ENCODE measurements at regions not wholly inside any gene's neighbourhood (a gene's known extent, or its start where the extent isn't known, plus 50 kb on each side); places are given as distances from the start of the nearest gene placed in this dataset.
"Not testable (repeated sequence)": the region's sequence is repeated elsewhere in the genome, so short reads cannot be mapped to it uniquely, and the experiment has no call there.

DNA sequence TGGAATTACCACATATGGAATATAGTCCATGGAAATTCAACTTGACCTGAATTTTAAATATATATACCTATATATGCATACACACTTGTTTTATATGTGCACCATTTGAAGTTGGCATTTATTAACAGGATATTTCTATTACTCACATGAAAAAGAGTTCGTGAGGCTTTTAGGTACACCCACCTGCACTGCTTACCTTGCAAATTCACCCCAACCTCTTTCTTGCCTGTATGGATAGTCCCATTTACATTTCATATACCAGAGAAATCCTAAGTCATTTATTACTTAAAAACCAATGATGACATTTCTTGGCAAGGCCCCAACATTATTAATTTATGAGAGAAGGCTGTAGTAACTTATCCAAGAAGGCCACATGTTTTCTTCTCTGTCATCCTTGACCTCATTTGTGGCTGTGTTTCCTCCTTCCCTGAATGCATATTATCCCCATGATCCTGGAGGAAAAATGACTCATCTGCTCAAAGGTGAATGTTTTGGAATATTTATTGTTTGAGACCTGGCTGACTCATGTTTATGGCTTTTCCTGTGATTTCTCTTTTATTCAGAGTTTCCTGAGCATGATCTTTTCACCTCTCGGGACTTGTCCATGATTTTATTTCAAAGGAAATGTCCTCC lies 62.2 kb upstream of the FAM241A start:
- DNase-seq (ENCODE audit: low spot score), result peak; percentile 98

GRCh38 chr4:112083587-112084347 lies 61.5 kb upstream of the FAM241A start:
- peak; percentile 25 for DNase-seq (ENCODE audit: low spot score)

GRCh38 chr4:112085156-112086035 lies 59.9 kb upstream of the FAM241A start:
- no peak for DNase-seq (ENCODE audit: low spot score)

- DNase-seq (ENCODE audit: low spot score), result no peak
These were observed 59.2 kb upstream of the FAM241A start for GRCh38 chr4:112086036-112086434.

GRCh38 chr4:112086661-112087060 lies 58.6 kb upstream of the FAM241A start:
- not testable (repeated sequence) for DNase-seq (ENCODE audit: low spot score)

- not testable (repeated sequence) for DNase-seq (ENCODE audit: low spot score)
These were observed 52.9 kb upstream of the FAM241A start for GRCh38 chr4:112092330-112092729.

GRCh38 chr4:112093636-112094202 lies 51.5 kb upstream of the FAM241A start:
- DNase-seq (ENCODE audit: low spot score), result no peak

DNA sequence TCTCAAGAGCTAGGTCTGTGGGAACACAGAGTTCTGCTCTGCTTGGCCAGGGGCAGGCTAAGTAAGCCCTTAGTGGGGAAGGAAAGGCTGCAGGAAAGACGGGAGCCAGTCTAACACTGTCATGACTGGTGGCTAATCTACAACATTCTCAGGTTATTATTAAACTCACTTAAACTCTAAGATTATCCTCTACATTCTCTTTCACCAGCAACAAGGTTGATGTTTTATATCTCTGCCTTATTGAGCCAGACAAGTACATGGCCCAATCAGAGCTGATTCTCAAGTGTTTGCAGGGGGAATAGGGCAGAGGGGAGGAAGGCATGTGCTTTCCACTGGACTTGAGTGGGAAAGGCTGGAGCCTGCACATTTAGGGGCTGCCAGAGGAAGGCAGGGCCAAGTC lies 50.9 kb upstream of the FAM241A start:
- no peak for DNase-seq (ENCODE audit: low spot score)

Measured in RKO (cell line).